Mesodermal cell (in vitro differentiated cells): ENCODE measurements at regions not wholly inside any gene's neighbourhood (a gene's known extent, or its start where the extent isn't known, plus 50 kb on each side); places are given as distances from the start of the nearest gene placed in this dataset.

ENCODE experiments used
- H3K27ac ChIP-seq: 2 replicates; pipeline ENCODE4 v1.7.0; 2013; ENCODE audit warnings: mild to moderate bottlenecking, low read depth, low read length, moderate library complexity; ENCODE audit not compliant: severe bottlenecking
- H3K36me3 ChIP-seq: 2 replicates; pipeline ENCODE4 v1.7.1; 2013; ENCODE audit warnings: mild to moderate bottlenecking, low read length, moderate library complexity; ENCODE audit not compliant: control insufficient read depth, insufficient read depth
- H3K4me1 ChIP-seq: one replicate; pipeline ENCODE4 v1.7.1; 2013; ENCODE audit warnings: mild to moderate bottlenecking, low read length; ENCODE audit not compliant: insufficient read depth, control insufficient read depth, poor library complexity, severe bottlenecking
- H3K4me3 ChIP-seq: 2 replicates; pipeline ENCODE4 v1.7.0; 2013; ENCODE audit warnings: low read length, control low read depth, mild to moderate bottlenecking; ENCODE audit not compliant: insufficient read depth, poor library complexity, severe bottlenecking; ENCODE audit errors: extremely low read depth
- H3K9me3 ChIP-seq: 2 replicates; pipeline ENCODE4 v1.7.1; 2013; ENCODE audit warnings: mild to moderate bottlenecking, low read length, moderate library complexity; ENCODE audit not compliant: control insufficient read depth
- WGBS, 2 experiments: methylation state at CpG; one replicate each; pipeline ENCODE4 v1.1.5; 2013; ENCODE audit warnings: missing lambda C conversion rate in 2 of 2; ENCODE audit not compliant: insufficient coverage in 2 of 2; 5-methylcytosine and 5-hydroxymethylcytosine counted together

- 100% methylated on average over 1 of the region's 2 CpGs for WGBS, 2 experiments
- H3K36me3 ChIP-seq, result no peaks in the 10 kb centered on the region
- H3K4me3 ChIP-seq, result no peak overlapping the region
These were observed 618.5 kb downstream of the INHBA start for GRCh38 chr7:41084381-41084780.

GRCh38 chr7:41069635-41070034 is 633.3 kb downstream of the INHBA start:
- Histone ChIP-seq H3K27ac (no peak overlapping the region), H3K9me3 (no peaks in the 10 kb centered on the region), H3K4me3 (no peak overlapping the region), H3K36me3 (no peaks in the 10 kb centered on the region), H3K4me1 (no peaks in the 10 kb centered on the region)
- 100% methylated on average over 1 of the region's 3 CpGs; no CpG with 5 or more reads in 1 of the 2 experiments for WGBS, 2 experiments

More at GRCh38 chr7:41084381-41084780, 618.5 kb downstream of the INHBA start:
- Histone ChIP-seq H3K4me1 (no peaks in the 10 kb centered on the region), H3K27ac (no peak overlapping the region), H3K9me3 (no peaks in the 10 kb centered on the region)

GRCh38 chr7:41067576-41067975 is 635.3 kb downstream of the INHBA start:
- Histone ChIP-seq H3K4me3 (no peak overlapping the region), H3K4me1 (no peaks in the 10 kb centered on the region), H3K9me3 (no peaks in the 10 kb centered on the region), H3K36me3 (no peaks in the 10 kb centered on the region), H3K27ac (no peak overlapping the region)
- 70% methylated on average over 1 of the region's 1 CpG; no CpG with 5 or more reads in 1 of the 2 experiments for WGBS, 2 experiments

GRCh38 chr7:41065663-41066062 is 637.2 kb downstream of the INHBA start:
- no peaks in the 10 kb centered on the region for H3K4me1 ChIP-seq
- no peak overlapping the region for H3K27ac ChIP-seq
- 93 to 97% methylated on average over 3 to 4 of the region's 4 CpGs for WGBS, 2 experiments
- H3K9me3 ChIP-seq, result no peaks in the 10 kb centered on the region
- H3K36me3 ChIP-seq, result no peaks in the 10 kb centered on the region
- H3K4me3 ChIP-seq, result no peak overlapping the region

GRCh38 chr7:41063116-41063515 is 639.8 kb downstream of the INHBA start:
- Histone ChIP-seq H3K4me1 (no peaks in the 10 kb centered on the region), H3K4me3 (no peak overlapping the region), H3K9me3 (no peaks in the 10 kb centered on the region), H3K36me3 (no peaks in the 10 kb centered on the region), H3K27ac (no peak overlapping the region)
- WGBS, 2 experiments, result 90 to 100% methylated on average over 1 to 2 of the region's 4 CpGs

- H3K9me3 ChIP-seq, result peaks cover 11% of the 10 kb centered on the region
- H3K4me1 ChIP-seq, result no peaks in the 10 kb centered on the region
- no peak overlapping the region for H3K4me3 ChIP-seq
- no peak overlapping the region for H3K27ac ChIP-seq
- no peaks in the 10 kb centered on the region for H3K36me3 ChIP-seq
- 84 to 97% methylated on average over 5 of the region's 6 CpGs for WGBS, 2 experiments
These were observed 642.1 kb downstream of the INHBA start for GRCh38 chr7:41060796-41061195.

- H3K36me3 ChIP-seq, result no peaks in the 10 kb centered on the region
- peaks cover 11% of the 10 kb centered on the region for H3K9me3 ChIP-seq
- no peaks in the 10 kb centered on the region for H3K4me1 ChIP-seq
- WGBS, 2 experiments, result 80 to 85% methylated on average over 3 to 4 of the region's 4 CpGs
- H3K27ac ChIP-seq, result no peak overlapping the region
- H3K4me3 ChIP-seq, result no peak overlapping the region
These were observed 643.1 kb downstream of the INHBA start for GRCh38 chr7:41059796-41060195.

- WGBS, 2 experiments, result 90 to 92% methylated on average over 2 to 4 of the region's 4 CpGs
- Histone ChIP-seq H3K9me3 (peaks cover 11% of the 10 kb centered on the region), H3K4me1 (no peaks in the 10 kb centered on the region), H3K36me3 (no peaks in the 10 kb centered on the region), H3K27ac (no peak overlapping the region), H3K4me3 (no peak overlapping the region)
These were observed 643.7 kb downstream of the INHBA start for GRCh38 chr7:41058986-41059741.

- H3K4me3 ChIP-seq, result no peak overlapping the region
- H3K4me1 ChIP-seq, result no peaks in the 10 kb centered on the region
- H3K27ac ChIP-seq, result no peak overlapping the region
- H3K9me3 ChIP-seq, result peaks cover 11% of the 10 kb centered on the region
- no peaks in the 10 kb centered on the region for H3K36me3 ChIP-seq
- WGBS, 2 experiments, result 94 to 96% methylated on average over 9 to 10 of the region's 11 CpGs
These were observed 647.8 kb downstream of the INHBA start for GRCh38 chr7:41054960-41055661.

GRCh38 chr7:41053820-41054219 is 649.1 kb downstream of the INHBA start:
- Histone ChIP-seq H3K4me1 (no peaks in the 10 kb centered on the region), H3K9me3 (peaks cover 11% of the 10 kb centered on the region), H3K27ac (no peak overlapping the region), H3K36me3 (no peaks in the 10 kb centered on the region), H3K4me3 (no peak overlapping the region)
- WGBS, 2 experiments, result no CpG with 5 or more reads among the region's 2 CpGs

GRCh38 chr7:41052736-41053135 is 650.2 kb downstream of the INHBA start:
- Histone ChIP-seq H3K36me3 (no peaks in the 10 kb centered on the region), H3K27ac (no peak overlapping the region), H3K4me1 (no peaks in the 10 kb centered on the region), H3K9me3 (peaks cover 11% of the 10 kb centered on the region), H3K4me3 (no peak overlapping the region)
- 64 to 70% methylated on average over 5 to 6 of the region's 6 CpGs for WGBS, 2 experiments
